GM23338 (cell line): ENCODE measurements at regions not wholly inside any gene's neighbourhood (a gene's known extent, or its start where the extent isn't known, plus 50 kb on each side); places are given as distances from the start of the nearest gene placed in this dataset.
"Not testable (repeated sequence)": the region's sequence is repeated elsewhere in the genome, so short reads cannot be mapped to it uniquely, and the experiment has no call there.

Experiments used
- CREB1 ChIP-seq: fragments of 250-450 bp; sonication (Bioruptor Pico); IDR thresholded peaks from 2 replicates; pipeline ENCODE4 v1.5.0; 2020; ENCODE audit warnings: low read depth, mild to moderate bottlenecking, moderate library complexity
- EZH2 ChIP-seq: fragments of 200-600 bp; sonication (generic); IDR thresholded peaks from one replicate; pipeline ENCODE4 v1.8.0; 2017; ENCODE audit warnings: antibody characterized with exemption, mild to moderate bottlenecking, low read depth; ENCODE audit not compliant: unreplicated experiment
- EZH2phosphoT487 ChIP-seq: fragments of 200-600 bp; sonication (generic); IDR thresholded peaks from one replicate; pipeline ENCODE4 v1.8.1; 2018; ENCODE audit warnings: antibody characterized with exemption; ENCODE audit not compliant: unreplicated experiment
- JUNB ChIP-seq: IDR thresholded peaks from one replicate; pipeline ENCODE4 v1.6.1; 2016; ENCODE audit warnings: antibody characterized with exemption; ENCODE audit not compliant: unreplicated experiment
- NANOG ChIP-seq: IDR thresholded peaks from 2 replicates; pipeline ENCODE4 v1.6.1; 2016; ENCODE audit warnings: antibody characterized with exemption, borderline replicate concordance
- POLR2AphosphoS5 ChIP-seq: IDR thresholded peaks from 2 replicates; pipeline ENCODE4 v1.6.1; 2016; ENCODE audit warnings: antibody characterized with exemption, low read depth
- STAT1 ChIP-seq: IDR thresholded peaks from one replicate; pipeline ENCODE4 v1.6.1; 2016; ENCODE audit warnings: antibody characterized with exemption; ENCODE audit not compliant: unreplicated experiment
- ZNF114 ChIP-seq: fragments of 250-450 bp; sonication (Bioruptor Pico); IDR thresholded peaks from 2 replicates; pipeline ENCODE4 v1.5.0; 2020; ENCODE audit warnings: mild to moderate bottlenecking, moderate library complexity
- ZNF331 ChIP-seq: fragments of 250-450 bp; sonication (Bioruptor Pico); IDR thresholded peaks from 2 replicates; pipeline ENCODE4 v1.5.0; 2020; ENCODE audit warnings: low read depth, mild to moderate bottlenecking, moderate library complexity
- TF ChIP-seq, protein P1 (sequence below), 2 experiments: fragments of 200-600 bp in 1 of 2; sonication (generic) in 1 of 2; conservative IDR thresholded peaks; 2 replicates each; pipeline versions ENCODE4 v1.5.1 to v1.6.1; 2016 to 2017; ENCODE audit warnings: antibody characterized with exemption in 2 of 2, low read depth in 2 of 2, mild to moderate bottlenecking in 2 of 2, moderate library complexity in 1 of 2
- TF ChIP-seq, protein P2 (sequence below): IDR thresholded peaks from one replicate; pipeline ENCODE4 v1.6.1; 2018; ENCODE audit warnings: antibody characterized with exemption; ENCODE audit not compliant: unreplicated experiment
- TF ChIP-seq, protein P3 (sequence below): fragments of 250-450 bp; sonication (Bioruptor Pico); IDR thresholded peaks from 2 replicates; pipeline ENCODE4 v1.5.0; 2020; ENCODE audit warnings: mild to moderate bottlenecking, moderate library complexity
- TF ChIP-seq, protein P4 (sequence below): IDR thresholded peaks from 2 replicates; pipeline ENCODE4 v1.6.1; 2016; ENCODE audit warnings: antibody characterized with exemption

DNA sequence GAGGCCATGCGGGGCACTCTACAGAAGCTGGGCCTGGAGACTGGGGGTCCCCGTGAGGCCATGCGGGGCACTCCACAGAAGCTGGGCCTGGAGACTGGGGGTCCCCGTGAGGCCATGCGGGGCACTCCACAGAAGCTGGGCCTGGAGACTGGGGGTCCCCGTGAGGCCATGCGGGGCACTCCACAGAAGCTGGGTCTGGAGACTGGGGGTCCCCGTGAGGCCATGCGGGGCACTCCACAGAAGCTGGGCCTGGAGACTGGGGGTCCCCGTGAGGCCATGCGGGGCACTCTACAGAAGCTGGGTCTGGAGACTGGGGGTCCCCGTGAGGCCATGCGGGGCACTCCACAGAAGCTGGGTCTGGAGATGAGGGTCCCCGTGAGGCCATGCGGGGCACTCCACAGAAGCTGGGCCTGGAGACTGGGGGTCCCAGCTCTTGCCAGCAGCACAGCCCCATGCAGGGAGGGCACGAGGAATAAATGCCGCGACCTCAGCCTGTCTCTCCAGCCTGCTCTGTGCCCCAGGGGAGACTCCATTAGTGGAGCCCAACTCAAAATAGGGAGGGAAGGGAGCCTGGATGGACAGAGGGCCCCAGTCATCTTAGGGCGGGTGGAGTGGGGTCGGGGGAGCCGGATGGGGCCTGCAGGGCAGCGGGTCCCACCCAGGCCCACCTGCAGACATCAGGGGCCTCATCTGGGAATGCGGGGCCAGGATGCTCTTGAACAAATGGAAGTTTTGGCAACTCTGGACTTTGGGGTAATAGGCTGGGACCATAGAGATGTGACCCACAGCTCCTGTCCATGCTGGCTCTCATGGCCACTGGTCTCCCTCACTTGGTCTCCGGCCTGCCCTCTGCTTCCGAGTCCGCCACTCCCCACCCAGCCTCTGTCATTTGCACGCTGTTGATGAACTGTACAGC, 343.6 kb upstream of the SFSWAP start:
- TF ChIP-seq, protein P1, sequence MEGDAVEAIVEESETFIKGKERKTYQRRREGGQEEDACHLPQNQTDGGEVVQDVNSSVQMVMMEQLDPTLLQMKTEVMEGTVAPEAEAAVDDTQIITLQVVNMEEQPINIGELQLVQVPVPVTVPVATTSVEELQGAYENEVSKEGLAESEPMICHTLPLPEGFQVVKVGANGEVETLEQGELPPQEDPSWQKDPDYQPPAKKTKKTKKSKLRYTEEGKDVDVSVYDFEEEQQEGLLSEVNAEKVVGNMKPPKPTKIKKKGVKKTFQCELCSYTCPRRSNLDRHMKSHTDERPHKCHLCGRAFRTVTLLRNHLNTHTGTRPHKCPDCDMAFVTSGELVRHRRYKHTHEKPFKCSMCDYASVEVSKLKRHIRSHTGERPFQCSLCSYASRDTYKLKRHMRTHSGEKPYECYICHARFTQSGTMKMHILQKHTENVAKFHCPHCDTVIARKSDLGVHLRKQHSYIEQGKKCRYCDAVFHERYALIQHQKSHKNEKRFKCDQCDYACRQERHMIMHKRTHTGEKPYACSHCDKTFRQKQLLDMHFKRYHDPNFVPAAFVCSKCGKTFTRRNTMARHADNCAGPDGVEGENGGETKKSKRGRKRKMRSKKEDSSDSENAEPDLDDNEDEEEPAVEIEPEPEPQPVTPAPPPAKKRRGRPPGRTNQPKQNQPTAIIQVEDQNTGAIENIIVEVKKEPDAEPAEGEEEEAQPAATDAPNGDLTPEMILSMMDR (conservative IDR thresholded peaks at IDR 0.05; ENCODE audit: low read depth in 2 of 2): not testable (repeated sequence)
- TF ChIP-seq EZH2; JUNB; EZH2phosphoT487; ZNF331 (CRISPR knock-in tag); STAT1; POLR2AphosphoS5; ZNF114 (CRISPR knock-in tag); CREB1; NANOG: not testable (repeated sequence)
- TF ChIP-seq, protein P2, sequence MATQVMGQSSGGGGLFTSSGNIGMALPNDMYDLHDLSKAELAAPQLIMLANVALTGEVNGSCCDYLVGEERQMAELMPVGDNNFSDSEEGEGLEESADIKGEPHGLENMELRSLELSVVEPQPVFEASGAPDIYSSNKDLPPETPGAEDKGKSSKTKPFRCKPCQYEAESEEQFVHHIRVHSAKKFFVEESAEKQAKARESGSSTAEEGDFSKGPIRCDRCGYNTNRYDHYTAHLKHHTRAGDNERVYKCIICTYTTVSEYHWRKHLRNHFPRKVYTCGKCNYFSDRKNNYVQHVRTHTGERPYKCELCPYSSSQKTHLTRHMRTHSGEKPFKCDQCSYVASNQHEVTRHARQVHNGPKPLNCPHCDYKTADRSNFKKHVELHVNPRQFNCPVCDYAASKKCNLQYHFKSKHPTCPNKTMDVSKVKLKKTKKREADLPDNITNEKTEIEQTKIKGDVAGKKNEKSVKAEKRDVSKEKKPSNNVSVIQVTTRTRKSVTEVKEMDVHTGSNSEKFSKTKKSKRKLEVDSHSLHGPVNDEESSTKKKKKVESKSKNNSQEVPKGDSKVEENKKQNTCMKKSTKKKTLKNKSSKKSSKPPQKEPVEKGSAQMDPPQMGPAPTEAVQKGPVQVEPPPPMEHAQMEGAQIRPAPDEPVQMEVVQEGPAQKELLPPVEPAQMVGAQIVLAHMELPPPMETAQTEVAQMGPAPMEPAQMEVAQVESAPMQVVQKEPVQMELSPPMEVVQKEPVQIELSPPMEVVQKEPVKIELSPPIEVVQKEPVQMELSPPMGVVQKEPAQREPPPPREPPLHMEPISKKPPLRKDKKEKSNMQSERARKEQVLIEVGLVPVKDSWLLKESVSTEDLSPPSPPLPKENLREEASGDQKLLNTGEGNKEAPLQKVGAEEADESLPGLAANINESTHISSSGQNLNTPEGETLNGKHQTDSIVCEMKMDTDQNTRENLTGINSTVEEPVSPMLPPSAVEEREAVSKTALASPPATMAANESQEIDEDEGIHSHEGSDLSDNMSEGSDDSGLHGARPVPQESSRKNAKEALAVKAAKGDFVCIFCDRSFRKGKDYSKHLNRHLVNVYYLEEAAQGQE: not testable (repeated sequence)
- TF ChIP-seq, protein P3, sequence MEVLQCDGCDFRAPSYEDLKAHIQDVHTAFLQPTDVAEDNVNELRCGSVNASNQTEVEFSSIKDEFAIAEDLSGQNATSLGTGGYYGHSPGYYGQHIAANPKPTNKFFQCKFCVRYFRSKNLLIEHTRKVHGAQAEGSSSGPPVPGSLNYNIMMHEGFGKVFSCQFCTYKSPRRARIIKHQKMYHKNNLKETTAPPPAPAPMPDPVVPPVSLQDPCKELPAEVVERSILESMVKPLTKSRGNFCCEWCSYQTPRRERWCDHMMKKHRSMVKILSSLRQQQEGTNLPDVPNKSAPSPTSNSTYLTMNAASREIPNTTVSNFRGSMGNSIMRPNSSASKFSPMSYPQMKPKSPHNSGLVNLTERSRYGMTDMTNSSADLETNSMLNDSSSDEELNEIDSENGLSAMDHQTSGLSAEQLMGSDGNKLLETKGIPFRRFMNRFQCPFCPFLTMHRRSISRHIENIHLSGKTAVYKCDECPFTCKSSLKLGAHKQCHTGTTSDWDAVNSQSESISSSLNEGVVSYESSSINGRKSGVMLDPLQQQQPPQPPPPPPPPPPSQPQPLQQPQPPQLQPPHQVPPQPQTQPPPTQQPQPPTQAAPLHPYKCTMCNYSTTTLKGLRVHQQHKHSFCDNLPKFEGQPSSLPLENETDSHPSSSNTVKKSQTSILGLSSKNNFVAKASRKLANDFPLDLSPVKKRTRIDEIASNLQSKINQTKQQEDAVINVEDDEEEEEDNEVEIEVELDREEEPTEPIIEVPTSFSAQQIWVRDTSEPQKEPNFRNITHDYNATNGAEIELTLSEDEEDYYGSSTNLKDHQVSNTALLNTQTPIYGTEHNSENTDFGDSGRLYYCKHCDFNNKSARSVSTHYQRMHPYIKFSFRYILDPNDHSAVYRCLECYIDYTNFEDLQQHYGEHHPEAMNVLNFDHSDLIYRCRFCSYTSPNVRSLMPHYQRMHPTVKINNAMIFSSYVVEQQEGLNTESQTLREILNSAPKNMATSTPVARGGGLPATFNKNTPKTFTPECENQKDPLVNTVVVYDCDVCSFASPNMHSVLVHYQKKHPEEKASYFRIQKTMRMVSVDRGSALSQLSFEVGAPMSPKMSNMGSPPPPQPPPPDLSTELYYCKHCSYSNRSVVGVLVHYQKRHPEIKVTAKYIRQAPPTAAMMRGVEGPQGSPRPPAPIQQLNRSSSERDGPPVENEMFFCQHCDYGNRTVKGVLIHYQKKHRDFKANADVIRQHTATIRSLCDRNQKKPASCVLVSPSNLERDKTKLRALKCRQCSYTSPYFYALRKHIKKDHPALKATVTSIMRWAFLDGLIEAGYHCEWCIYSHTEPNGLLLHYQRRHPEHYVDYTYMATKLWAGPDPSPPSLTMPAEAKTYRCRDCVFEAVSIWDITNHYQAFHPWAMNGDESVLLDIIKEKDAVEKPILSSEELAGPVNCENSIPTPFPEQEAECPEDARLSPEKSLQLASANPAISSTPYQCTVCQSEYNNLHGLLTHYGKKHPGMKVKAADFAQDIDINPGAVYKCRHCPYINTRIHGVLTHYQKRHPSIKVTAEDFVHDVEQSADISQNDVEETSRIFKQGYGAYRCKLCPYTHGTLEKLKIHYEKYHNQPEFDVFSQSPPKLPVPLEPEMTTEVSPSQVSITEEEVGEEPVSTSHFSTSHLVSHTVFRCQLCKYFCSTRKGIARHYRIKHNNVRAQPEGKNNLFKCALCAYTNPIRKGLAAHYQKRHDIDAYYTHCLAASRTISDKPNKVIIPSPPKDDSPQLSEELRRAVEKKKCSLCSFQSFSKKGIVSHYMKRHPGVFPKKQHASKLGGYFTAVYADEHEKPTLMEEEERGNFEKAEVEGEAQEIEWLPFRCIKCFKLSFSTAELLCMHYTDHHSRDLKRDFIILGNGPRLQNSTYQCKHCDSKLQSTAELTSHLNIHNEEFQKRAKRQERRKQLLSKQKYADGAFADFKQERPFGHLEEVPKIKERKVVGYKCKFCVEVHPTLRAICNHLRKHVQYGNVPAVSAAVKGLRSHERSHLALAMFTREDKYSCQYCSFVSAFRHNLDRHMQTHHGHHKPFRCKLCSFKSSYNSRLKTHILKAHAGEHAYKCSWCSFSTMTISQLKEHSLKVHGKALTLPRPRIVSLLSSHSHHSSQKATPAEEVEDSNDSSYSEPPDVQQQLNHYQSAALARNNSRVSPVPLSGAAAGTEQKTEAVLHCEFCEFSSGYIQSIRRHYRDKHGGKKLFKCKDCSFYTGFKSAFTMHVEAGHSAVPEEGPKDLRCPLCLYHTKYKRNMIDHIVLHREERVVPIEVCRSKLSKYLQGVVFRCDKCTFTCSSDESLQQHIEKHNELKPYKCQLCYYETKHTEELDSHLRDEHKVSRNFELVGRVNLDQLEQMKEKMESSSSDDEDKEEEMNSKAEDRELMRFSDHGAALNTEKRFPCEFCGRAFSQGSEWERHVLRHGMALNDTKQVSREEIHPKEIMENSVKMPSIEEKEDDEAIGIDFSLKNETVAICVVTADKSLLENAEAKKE (CRISPR knock-in tag): not testable (repeated sequence)
- TF ChIP-seq, protein P4, sequence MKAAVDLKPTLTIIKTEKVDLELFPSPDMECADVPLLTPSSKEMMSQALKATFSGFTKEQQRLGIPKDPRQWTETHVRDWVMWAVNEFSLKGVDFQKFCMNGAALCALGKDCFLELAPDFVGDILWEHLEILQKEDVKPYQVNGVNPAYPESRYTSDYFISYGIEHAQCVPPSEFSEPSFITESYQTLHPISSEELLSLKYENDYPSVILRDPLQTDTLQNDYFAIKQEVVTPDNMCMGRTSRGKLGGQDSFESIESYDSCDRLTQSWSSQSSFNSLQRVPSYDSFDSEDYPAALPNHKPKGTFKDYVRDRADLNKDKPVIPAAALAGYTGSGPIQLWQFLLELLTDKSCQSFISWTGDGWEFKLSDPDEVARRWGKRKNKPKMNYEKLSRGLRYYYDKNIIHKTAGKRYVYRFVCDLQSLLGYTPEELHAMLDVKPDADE: not testable (repeated sequence)
